Lower leg skin (tissue), 4 donors: ENCODE measurements at regions not wholly inside any gene's neighbourhood (a gene's known extent, or its start where the extent isn't known, plus 50 kb on each side); places are given as distances from the start of the nearest gene placed in this dataset.

Experiments
- DNase-seq, 2 donors: peaks; one replicate each; pipeline ENCODE4 v3.0.0-alpha.2; 2019; ENCODE audit warnings: low spot score in 2 of 2
- H3K4me3 ChIP-seq: fragments of 200-600 bp; sonication (generic); 2 replicates; pipeline ENCODE4 v1.5.1; 2017; ENCODE audit warnings: mild to moderate bottlenecking, low read depth; ENCODE audit not compliant: poor library complexity, severe bottlenecking
- CTCF ChIP-seq, 3 donors: fragments of 450-650 bp; IDR thresholded peaks; one replicate each; pipeline ENCODE4 v1.5.1; 2016; ENCODE audit warnings: antibody characterized with exemption in 3 of 3, mild to moderate bottlenecking in 3 of 3, moderate library complexity in 2 of 3
- POLR2A ChIP-seq, 2 donors: fragments of 450-650 bp; IDR thresholded peaks; one replicate each; pipeline ENCODE4 v1.6.1; 2016 to 2017; ENCODE audit warnings: antibody characterized with exemption in 2 of 2, mild to moderate bottlenecking in 1 of 2, moderate library complexity in 1 of 2
- WGBS, 2 donors: methylation state at CpG; one replicate each; pipeline ENCODE4 v1.1.5; 2018; 5-methylcytosine and 5-hydroxymethylcytosine counted together
- intact Hi-C: fragments of 100-400 bp; cut with DNase I; formaldehyde crosslinking; loops from one replicate; pipeline ENCODE4 v1.15.0; 2023; ENCODE audit warnings: low total_unique reads

- DNase-seq: no peak
- intact Hi-C loops: no loop called here
- TF ChIP-seq CTCF (IDR thresholded peaks at IDR 0.05) (no peak), POLR2A (IDR thresholded peaks at IDR 0.05) (no peak)
- no peak overlapping the region for H3K4me3 ChIP-seq
- 48 to 53% methylated on average over 3 of the region's 3 CpGs for WGBS, 2 donors
Measured at GRCh38 chr5:159400476-159400875, 70.2 kb upstream of the IL12B start.

GRCh38 chr5:159402311-159402710 is 72.0 kb upstream of the IL12B start:
- TF ChIP-seq POLR2A (IDR thresholded peaks at IDR 0.05): no peak
- no peak for TF ChIP-seq CTCF (IDR thresholded peaks at IDR 0.05)
- WGBS, 2 donors: 60 to 90% methylated on average over 1 of the region's 1 CpG
- intact Hi-C loops: no loop called here
- H3K4me3 ChIP-seq: no peak overlapping the region
- DNase-seq: no peak

GRCh38 chr5:159402856-159403255 is 72.6 kb upstream of the IL12B start:
- no peak for TF ChIP-seq POLR2A (IDR thresholded peaks at IDR 0.05)
- TF ChIP-seq CTCF (IDR thresholded peaks at IDR 0.05): no peak
- intact Hi-C loops: no loop called here
- no peak for DNase-seq
- no peak overlapping the region for H3K4me3 ChIP-seq
- WGBS, 2 donors: 78 to 81% methylated on average over 5 of the region's 5 CpGs

GRCh38 chr5:159403906-159404681 is 73.8 kb upstream of the IL12B start:
- WGBS, 2 donors: 38 to 43% methylated on average over 6 of the region's 6 CpGs

GRCh38 chr5:159405611-159406031 is 75.3 kb upstream of the IL12B start:
- intact Hi-C loops: no loop called here
- no peak overlapping the region for H3K4me3 ChIP-seq
- DNase-seq: no peak
- 56 to 71% methylated on average over 5 of the region's 5 CpGs for WGBS, 2 donors
- no peak for TF ChIP-seq POLR2A (IDR thresholded peaks at IDR 0.05)
- no peak for TF ChIP-seq CTCF (IDR thresholded peaks at IDR 0.05)

More at GRCh38 chr5:159403906-159404681, 73.8 kb upstream of the IL12B start:
- no peak for TF ChIP-seq POLR2A (IDR thresholded peaks at IDR 0.05)
- no peak for TF ChIP-seq CTCF (IDR thresholded peaks at IDR 0.05)
- no peak overlapping the region for H3K4me3 ChIP-seq
- intact Hi-C loops: no loop called here
- DNase-seq: no peak

GRCh38 chr5:159406571-159406970 is 76.3 kb upstream of the IL12B start:
- TF ChIP-seq CTCF (IDR thresholded peaks at IDR 0.05) (no peak), POLR2A (IDR thresholded peaks at IDR 0.05) (no peak)
- no peak for DNase-seq
- intact Hi-C loops: no loop called here
- no peak overlapping the region for H3K4me3 ChIP-seq
- 81 to 85% methylated on average over 3 of the region's 3 CpGs for WGBS, 2 donors
